Fibroblast of lung (primary cell): ENCODE measurements at regions not wholly inside any gene's neighbourhood (a gene's known extent, or its start where the extent isn't known, plus 50 kb on each side); places are given as distances from the start of the nearest gene placed in this dataset.

Experiments
- CTCF ChIP-seq, 2 donors: IDR thresholded peaks in 1 of 2; conservative IDR thresholded peaks in 1 of 2; 1 replicate in 1 of 2; 2 replicates in 1 of 2; pipeline ENCODE4 v1.5.1; 2011 to 2012; ENCODE audit warnings: low read length in 2 of 2, control low read depth in 1 of 2, inconsistent platforms in 1 of 2, low read depth in 1 of 2, mild to moderate bottlenecking in 1 of 2
- EZH2 ChIP-seq: IDR thresholded peaks from 2 replicates; pipeline ENCODE4 v1.5.1; 2012; ENCODE audit warnings: low read length, control low read depth, mild to moderate bottlenecking; ENCODE audit errors: missing control alignments

DNA sequence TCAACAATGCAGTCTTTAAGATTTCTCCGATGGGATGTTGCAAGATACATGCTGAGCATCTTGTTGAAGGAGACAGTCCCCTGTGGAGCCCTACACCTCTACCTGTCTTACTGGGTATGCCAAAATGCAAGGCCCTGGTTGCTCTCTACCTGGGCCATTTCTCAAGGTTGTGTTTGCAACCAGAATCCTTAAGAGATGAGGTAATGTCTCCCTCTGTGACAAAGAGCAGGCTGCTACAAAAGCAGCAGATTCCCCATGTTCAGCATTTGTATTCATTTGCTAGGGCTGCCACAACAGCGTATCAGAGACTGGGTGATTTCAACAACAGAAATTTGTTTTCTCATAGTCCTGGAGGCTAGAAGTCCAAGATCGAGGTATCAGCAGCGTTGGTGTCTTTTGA lies 138.4 kb upstream of the RPS23 start:
- TF ChIP-seq CTCF (conservative IDR thresholded peaks at IDR 0.05 in 1 of 2, IDR thresholded peaks at IDR 0.05 in 1 of 2; ENCODE audit: low read depth in 1 of 2, low read length in 2 of 2), result no peak
- no peak for TF ChIP-seq EZH2
